CD4-positive, alpha-beta T cell treated with Interleukin-6 at 100 ng/mL for 8 hours (primary cell): ENCODE measurements at regions not wholly inside any gene's neighbourhood (a gene's known extent, or its start where the extent isn't known, plus 50 kb on each side); places are given as distances from the start of the nearest gene placed in this dataset.

ENCODE experiments used
- DNase-seq: peaks from one replicate; pipeline ENCODE4 v3.0.0-alpha.2; 2020; ENCODE audit warnings: mixed read lengths, low spot score

GRCh38 chr2:57515366-57515765 is 531.2 kb upstream of the VRK2 start:
- DNase-seq = no peak

DNA sequence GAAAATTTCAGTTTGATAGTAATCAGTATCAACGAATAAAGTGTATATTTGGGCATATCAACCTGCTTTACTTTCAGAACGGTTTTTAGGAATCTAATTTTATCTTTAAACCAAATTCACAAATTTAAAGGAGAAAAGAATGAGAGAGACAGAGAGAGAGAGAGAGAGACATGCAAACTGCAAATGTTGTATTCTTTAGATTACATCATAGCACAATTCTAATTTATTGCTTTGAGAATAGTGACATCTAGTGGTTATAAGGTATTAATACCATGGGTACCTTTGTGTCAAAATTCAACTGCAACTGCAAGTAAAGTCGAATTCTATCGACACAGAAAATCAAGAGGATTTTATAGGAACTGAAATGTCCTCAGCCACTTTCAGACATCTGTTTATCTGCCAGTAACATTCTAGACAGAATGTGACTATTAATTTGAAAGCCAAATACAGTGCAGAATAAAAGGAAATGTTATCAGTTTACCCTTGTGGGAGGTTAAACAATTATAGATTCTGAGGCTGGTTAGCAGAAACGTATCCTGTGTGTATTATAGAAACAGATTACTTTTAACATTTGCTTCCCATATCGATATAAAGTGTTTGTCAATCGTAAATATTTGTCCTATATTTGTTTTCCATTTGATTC is 529.8 kb upstream of the VRK2 start:
- no peak for DNase-seq

- DNase-seq = no peak
Observed at GRCh38 chr2:57523304-57523703, 523.3 kb upstream of the VRK2 start.

DNA sequence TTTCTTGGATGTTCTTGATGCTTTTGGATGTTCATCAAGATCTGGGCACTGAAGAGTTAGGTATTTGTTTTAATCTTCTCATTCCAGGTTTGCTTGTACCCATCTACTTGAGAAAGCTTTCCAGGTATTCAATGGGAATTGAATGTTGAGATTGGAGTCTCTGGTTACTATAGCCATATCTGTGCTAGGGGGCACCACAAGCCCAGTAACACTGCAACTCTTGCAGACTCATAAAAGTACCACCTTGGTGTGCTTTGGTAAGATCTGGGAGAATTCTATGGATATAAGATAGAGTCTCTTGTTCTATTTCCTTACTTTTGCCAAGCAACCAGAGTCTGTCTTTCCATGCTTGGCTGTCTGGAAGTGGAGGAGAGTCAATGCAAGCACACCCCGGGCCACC is 518.9 kb upstream of the VRK2 start:
- no peak for DNase-seq

DNA sequence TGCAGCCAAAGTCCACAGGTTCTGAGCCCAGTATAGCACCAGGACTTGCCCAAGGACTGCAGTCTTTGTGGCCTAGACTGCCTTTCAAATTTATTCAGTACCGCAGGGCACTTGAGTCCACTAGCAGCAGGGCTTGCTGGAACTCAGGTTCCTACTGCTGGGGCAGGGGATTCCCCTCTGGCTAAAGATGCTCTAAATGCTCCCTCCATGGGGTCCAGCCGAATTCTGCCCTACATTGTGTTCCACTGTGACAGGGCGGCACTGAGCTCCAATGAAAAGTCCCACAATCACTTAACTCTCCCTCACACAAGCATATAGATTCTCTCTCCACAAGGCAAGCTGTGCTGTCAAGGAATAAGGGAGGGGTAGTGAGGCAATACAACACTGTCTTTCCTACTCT is 518.1 kb upstream of the VRK2 start:
- no peak for DNase-seq

- DNase-seq = no peak
Observed at GRCh38 chr2:57534358-57534757, 512.2 kb upstream of the VRK2 start.

DNA sequence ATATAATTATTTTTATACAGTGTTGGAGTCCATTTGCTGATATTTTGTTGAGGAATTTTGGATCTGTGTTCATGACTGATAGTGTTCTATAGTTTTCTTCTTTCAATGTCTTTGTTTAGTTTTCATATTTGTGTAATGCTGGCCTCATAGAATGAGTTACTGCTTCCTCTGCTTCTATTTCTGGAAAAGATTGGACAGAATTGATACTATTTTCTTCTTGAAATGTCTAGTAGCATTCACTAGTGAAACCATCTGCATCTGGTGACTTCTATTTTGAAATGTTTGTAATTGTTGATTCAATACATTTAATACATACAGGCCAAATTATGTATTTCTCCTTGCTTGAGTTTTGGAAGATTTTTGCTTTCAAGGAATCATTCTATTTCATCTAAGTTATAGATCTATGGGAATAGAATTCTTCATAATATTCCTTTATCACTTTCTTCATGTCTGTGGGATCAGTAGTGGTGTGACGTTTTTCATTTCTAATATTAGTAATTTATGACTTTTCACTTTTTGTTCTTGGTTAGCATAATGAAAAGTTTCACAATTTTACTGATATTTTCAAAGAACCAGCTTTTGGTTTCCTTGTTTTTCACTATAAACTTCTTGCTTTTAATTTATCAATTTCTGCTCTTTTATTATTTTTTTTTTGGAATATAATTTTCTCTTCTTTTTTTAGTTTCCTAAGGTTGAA is 509.9 kb upstream of the VRK2 start:
- no peak for DNase-seq

GRCh38 chr2:57539761-57540160 is 506.8 kb upstream of the VRK2 start:
- no peak for DNase-seq

- no peak for DNase-seq
Observed at GRCh38 chr2:57542081-57542480, 504.5 kb upstream of the VRK2 start.

DNA sequence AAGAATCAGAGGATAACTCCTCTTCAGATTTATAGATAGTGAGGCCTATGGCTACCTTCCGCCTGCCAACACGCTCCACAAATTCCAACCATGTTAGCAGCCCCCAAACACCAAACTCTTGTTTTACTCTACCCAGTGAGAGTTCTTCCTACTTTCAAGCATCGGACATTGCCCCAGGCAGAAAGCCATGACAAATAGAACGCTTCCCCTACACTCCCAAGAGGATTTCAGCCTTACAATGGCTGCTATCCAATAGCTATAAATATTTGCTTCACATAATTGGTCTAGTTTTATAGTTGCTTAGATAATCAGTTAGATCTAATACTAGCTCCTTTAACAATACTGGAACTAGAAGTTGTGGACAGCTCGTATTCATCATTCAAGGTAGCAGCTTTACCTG is 503.4 kb upstream of the VRK2 start:
- no peak for DNase-seq

GRCh38 chr2:57544624-57545023 is 502.0 kb upstream of the VRK2 start:
- DNase-seq = no peak

DNA sequence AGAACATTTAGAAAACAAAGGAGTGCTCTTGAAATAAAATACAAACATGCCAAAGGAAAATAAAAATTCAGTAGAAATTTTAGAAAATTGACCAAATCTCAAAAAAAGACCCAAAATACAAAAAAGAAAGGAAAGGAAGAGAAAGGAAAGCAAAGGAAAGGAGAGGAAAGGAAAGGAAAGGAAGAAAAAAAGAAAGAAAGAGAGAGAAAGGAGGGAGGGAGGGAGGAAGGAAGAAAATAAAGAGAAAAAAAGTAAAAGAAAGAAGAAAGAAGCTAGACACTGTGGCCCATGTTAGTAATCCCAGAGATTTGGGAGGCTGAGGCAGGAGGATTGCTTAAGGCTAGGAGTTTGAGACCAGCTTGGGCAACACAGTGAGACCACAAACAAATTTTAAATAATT is 500.1 kb upstream of the VRK2 start:
- no peak for DNase-seq

GRCh38 chr2:57549642-57550102 is 496.9 kb upstream of the VRK2 start:
- no peak for DNase-seq

DNA sequence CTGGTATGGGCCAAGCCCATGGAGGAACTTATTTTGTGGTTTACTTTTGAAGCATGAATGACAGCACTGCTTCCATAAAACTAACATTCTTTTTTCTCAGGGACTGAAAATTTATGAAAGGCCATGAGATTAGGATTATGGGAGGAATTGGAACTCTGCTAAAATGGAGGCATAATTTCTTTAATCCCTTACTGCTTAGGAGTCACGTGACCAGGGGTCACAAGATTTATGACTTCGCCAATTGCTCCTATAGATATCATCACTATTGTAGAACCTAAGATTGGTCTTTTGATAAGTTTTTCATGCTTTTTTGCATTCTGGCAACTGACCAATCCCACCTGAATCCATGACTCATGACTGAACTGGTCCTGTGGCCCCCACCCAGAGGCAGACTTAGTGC is 495.7 kb upstream of the VRK2 start:
- no peak for DNase-seq

- no peak for DNase-seq
Observed at GRCh38 chr2:57552885-57553284, 493.7 kb upstream of the VRK2 start.

DNA sequence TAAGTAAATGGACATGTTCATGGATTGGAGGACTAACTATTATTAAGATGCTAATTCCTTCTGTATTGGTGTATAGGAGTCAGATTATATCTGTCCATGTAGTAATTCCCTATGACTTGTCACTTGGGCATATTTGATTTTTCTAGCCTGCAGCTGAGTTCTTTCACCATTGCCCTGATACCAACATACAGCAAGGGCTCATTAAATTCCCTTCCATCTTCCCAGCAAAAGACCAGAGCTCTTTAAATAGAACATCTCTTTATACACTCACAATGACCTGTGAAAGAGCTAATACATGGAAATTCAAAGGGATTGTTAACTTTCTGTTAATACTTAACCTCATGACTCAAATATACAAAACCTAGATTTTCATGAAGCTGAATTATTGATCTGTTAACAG is 492.3 kb upstream of the VRK2 start:
- no peak for DNase-seq

DNA sequence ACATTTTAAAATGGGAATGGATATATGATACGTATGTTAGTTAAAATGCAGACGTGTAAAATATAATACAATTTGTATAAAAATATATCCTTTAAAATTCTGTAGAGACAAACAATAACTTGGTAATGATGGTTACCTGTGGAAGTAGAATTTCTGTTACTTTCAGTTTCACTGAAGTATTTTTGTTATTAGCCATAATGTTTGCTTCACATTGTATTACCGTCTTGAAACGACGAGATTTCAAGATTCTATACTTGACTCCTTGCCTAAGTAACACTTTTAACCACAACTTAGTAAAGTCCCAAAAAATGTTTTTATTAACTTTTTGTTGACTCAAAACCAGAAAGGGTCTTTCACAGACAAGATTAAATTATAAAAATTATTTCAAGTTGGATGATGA is 488.3 kb upstream of the VRK2 start:
- no peak for DNase-seq

DNA sequence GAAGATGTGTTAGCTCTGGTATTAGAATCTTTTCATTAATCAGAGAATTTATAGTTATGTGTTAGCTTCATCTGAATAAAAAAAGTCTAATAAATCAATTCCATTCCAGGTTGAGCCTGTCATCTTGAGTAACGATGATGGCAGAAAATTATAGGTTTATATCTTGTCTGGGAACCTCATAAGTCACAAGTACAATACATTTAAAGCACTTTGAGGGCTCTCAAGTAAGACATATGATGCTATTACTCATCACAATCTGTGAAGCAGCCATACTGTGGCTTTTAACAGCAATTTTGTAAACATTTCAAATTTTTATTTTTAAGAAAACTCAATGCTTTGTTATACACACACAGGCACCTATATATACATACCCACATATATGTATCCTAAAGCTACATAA is 484.1 kb upstream of the VRK2 start:
- DNase-seq = no peak

DNA sequence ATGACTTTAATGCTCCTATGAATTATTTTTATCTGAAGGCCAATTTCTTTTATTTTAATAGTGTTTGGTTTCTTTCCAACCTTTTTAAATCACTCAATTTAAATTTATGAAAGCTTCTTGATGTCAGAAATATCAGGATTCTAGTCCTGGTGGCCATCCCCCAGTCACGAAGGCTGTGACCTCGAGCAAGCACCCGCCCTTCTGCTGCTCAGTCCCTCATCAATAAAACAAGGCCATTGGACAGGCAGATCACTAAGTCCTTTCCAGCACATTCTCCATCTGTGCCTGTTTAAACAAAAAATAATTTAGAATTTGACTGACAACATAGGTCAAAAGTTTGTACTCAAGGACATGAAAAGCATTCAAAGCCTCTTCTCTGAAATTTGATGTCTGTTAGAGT is 483.6 kb upstream of the VRK2 start:
- DNase-seq = no peak

DNA sequence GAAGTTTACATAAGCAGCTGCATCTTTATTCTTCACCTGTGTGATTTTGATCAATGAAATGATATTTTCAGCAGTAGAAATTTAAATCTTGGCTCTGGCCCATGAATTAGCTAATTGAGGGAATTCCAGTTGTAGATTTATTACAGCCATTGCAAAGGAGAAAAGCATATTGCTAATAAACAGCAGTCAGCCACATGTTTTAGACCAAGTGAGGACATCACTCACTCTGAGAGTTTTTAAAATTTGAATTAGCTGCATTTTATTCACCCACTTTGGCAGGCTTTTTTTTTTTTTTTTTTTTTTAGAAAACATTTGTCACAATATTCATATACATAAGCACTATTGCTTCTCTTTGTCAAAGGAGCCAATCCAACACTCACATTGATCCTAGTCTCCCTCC is 479.4 kb upstream of the VRK2 start:
- no peak for DNase-seq

DNA sequence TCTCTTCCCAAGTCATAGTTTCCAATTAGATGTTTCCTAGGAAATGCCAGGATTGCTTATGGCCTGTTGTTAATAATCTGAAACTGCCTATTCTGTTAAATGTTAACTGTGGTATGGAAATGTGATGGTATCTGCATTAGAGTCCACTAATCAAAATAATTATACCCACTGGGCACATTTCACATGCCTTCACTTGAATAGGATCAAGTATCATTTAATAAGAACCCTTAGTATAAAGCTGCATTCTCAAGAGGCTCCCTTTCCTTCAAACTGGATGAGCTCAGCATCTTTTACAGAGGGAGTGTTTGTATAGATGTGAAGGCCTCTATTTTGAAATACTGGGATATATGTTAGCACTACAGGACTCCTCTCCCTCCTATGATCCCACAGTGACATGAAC is 477.2 kb upstream of the VRK2 start:
- DNase-seq = no peak

DNA sequence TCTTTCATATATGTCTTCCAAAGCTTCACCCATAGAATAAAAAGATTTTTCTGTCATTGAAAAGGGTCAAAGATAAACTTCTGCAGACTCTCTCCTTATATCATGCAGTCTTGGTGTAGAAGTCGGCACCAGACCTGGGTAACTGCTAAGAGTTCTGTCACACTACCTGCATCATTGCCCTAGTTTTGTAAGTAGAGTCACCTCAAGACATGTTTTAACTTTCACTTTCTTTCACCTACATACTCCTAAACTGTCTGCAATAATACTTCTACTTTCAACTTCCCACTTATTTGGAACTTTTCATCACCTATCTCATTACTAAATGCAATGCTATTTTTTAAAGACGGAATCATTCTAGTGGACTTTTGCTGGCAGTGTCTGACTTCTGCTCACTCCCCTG is 475.6 kb upstream of the VRK2 start:
- DNase-seq = no peak

DNA sequence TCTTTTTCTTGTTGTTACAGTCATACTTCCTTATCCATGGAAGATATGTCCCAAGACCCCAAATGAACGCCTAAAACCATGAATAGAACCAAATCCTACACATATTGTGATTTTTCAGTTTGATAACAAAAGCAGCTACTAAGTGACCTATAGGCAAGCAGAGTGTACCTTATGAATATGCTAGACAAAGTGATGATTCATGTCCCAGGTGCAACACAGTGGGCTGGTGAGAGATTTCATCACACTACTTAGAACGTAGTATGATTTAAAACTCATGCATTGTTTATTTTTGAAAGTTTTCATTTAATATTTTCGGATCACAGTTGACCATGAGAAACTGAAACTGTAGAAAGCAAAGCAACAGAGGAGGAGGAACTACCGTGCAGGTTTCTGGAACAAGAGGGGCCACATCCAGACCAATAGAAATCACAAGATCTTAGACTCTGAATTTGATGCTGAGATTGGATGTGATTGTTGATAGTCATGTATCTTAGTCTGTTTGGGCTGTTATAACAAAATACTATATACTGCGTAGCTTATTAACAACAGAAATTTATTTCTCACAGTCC is 470.8 kb upstream of the VRK2 start:
- no peak for DNase-seq

GRCh38 chr2:57576983-57577382 is 469.6 kb upstream of the VRK2 start:
- no peak for DNase-seq
